Sigmoid colon (tissue), 4 donors: ENCODE measurements at regions not wholly inside any gene's neighbourhood (a gene's known extent, or its start where the extent isn't known, plus 50 kb on each side); places are given as distances from the start of the nearest gene placed in this dataset.

Experiments
- CTCF ChIP-seq, 4 experiments: fragments of 450-650 bp in 3 of 4; fragments of 200-600 bp in 1 of 4; IDR thresholded peaks; one replicate each; pipeline ENCODE4 v1.5.1; 2016 to 2019; ENCODE audit warnings: antibody characterized with exemption in 4 of 4, mild to moderate bottlenecking in 3 of 4, moderate library complexity in 2 of 4
- POLR2A ChIP-seq, 2 donors: fragments of 450-650 bp; IDR thresholded peaks; one replicate each; pipeline ENCODE4 v1.6.1; 2016; ENCODE audit warnings: antibody characterized with exemption in 2 of 2, mild to moderate bottlenecking in 2 of 2, moderate library complexity in 2 of 2
- POLR2AphosphoS5 ChIP-seq, 4 donors: sonication (generic); formaldehyde crosslinking; IDR thresholded peaks; one replicate each; pipeline ENCODE4 v1.6.1; 2017; ENCODE audit warnings: antibody characterized with exemption in 4 of 4

DNA sequence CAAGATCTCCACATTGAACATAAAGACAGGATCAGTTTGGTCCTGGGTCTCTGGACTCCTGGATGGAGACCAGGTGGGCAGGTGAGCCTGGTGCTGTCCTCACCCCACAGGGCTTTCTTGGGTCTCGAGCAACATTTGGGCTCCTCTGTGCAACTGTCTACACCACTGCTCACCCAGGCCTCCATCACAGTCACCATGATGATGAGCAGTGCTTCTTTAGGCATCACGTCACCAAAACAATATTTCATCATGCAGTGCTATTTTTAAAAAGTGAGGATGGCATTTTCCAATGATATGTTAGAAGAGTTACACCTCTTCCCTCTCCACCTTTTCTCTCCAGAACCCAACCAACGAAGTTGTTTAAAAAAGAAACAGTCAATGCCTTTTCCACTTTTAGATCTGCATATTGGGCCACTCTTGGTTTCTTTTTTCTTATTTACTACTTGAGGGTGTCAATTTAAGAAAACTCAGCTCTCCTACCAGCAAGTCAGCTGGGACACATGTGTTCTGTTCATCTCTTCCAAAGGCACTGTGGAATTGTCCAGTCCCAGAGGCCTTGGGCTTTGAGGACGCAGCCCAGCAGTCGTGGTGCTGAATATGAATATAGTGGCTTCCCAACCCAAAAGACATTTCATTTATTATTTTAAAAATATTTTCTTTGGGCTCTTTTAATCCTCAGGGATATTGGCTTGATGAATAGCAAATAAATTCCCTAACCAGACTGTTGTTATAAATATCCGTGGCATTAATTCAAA, 405.7 kb downstream of the KCNRG start:
- TF ChIP-seq POLR2A (IDR thresholded peaks at IDR 0.05) (no peak), CTCF (IDR thresholded peaks at IDR 0.05) (no peak), POLR2AphosphoS5 (IDR thresholded peaks at IDR 0.05) (no peak)
